ENCODE measurements at regions not wholly inside any gene's neighbourhood (a gene's known extent, or its start where the extent isn't known, plus 50 kb on each side); places are given as distances from the start of the nearest gene placed in this dataset.

GRCh38 chr3:107927361-107928083, 163.3 kb downstream of the CD47 start:
- TF ChIP-seq, protein P1, sequence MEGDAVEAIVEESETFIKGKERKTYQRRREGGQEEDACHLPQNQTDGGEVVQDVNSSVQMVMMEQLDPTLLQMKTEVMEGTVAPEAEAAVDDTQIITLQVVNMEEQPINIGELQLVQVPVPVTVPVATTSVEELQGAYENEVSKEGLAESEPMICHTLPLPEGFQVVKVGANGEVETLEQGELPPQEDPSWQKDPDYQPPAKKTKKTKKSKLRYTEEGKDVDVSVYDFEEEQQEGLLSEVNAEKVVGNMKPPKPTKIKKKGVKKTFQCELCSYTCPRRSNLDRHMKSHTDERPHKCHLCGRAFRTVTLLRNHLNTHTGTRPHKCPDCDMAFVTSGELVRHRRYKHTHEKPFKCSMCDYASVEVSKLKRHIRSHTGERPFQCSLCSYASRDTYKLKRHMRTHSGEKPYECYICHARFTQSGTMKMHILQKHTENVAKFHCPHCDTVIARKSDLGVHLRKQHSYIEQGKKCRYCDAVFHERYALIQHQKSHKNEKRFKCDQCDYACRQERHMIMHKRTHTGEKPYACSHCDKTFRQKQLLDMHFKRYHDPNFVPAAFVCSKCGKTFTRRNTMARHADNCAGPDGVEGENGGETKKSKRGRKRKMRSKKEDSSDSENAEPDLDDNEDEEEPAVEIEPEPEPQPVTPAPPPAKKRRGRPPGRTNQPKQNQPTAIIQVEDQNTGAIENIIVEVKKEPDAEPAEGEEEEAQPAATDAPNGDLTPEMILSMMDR (IDR thresholded peaks at IDR 0.05; ENCODE audit: control extremely low read depth, extremely low read depth): peak; percentile 66
- peaks cover 0 to 5% (median 1%) of the 10 kb centered on the region in 5 donors for H3K4me1 ChIP-seq (ENCODE audit: control insufficient read depth in 5 of 5, insufficient read depth in 5 of 5, low read length in 5 of 5)
- H3K36me3 ChIP-seq (ENCODE audit: control insufficient read depth in 4 of 4, insufficient read depth in 4 of 4, low read length in 4 of 4): no peaks in the 10 kb centered on the region
- peak; percentile 62 to 76 (median 72) for DNase-seq
- WGBS, 2 donors: 2 to 3% methylated on average over 55 of the region's 55 CpGs
- peak overlapping the region in 1 of 2 donors; percentile 52 for H3K9ac ChIP-seq (ENCODE audit: insufficient read depth in 1 of 2, low read length in 2 of 2)
- no peak overlapping the region for H3K27ac ChIP-seq (ENCODE audit: low read depth in 1 of 2, low read length in 1 of 2)
- H3K9me3 ChIP-seq (ENCODE audit: control insufficient read depth in 4 of 4, insufficient read depth in 3 of 4, low read length in 3 of 4): no peaks in the 10 kb centered on the region
- peak; percentile 92 for ATAC-seq (ENCODE audit: insufficient read depth, low FRiP score)
- H3K27me3 ChIP-seq (ENCODE audit: control insufficient read depth in 3 of 3, insufficient read depth in 3 of 3, low read length in 2 of 3): peaks cover 0 to 2% (median 0%) of the 10 kb centered on the region in 3 donors
- peak overlapping the region; percentile 44 for H3K4me3 ChIP-seq

GRCh38 chr3:107925851-107926250, 165.0 kb downstream of the CD47 start:
- Histone ChIP-seq H3K4me1 (ENCODE audit: control insufficient read depth in 5 of 5, insufficient read depth in 5 of 5, low read length in 5 of 5) (peaks cover 0 to 5% (median 1%) of the 10 kb centered on the region in 5 donors), H3K27ac (ENCODE audit: low read depth in 1 of 2, low read length in 1 of 2) (no peak overlapping the region), H3K4me3 (no peak overlapping the region), H3K27me3 (ENCODE audit: control insufficient read depth in 3 of 3, insufficient read depth in 3 of 3, low read length in 2 of 3) (peaks cover 0 to 2% (median 0%) of the 10 kb centered on the region in 3 donors), H3K9me3 (ENCODE audit: control insufficient read depth in 4 of 4, insufficient read depth in 3 of 4, low read length in 3 of 4) (no peaks in the 10 kb centered on the region), H3K9ac (ENCODE audit: insufficient read depth in 1 of 2, low read length in 2 of 2) (no peak overlapping the region), H3K36me3 (ENCODE audit: control insufficient read depth in 4 of 4, insufficient read depth in 4 of 4, low read length in 4 of 4) (no peaks in the 10 kb centered on the region)
- no peak for ATAC-seq (ENCODE audit: insufficient read depth, low FRiP score)
- TF ChIP-seq, protein P1 (IDR thresholded peaks at IDR 0.05; ENCODE audit: control extremely low read depth, extremely low read depth): no peak
- no peak for DNase-seq
- 89 to 90% methylated on average over 5 of the region's 5 CpGs for WGBS, 2 donors

DNA sequence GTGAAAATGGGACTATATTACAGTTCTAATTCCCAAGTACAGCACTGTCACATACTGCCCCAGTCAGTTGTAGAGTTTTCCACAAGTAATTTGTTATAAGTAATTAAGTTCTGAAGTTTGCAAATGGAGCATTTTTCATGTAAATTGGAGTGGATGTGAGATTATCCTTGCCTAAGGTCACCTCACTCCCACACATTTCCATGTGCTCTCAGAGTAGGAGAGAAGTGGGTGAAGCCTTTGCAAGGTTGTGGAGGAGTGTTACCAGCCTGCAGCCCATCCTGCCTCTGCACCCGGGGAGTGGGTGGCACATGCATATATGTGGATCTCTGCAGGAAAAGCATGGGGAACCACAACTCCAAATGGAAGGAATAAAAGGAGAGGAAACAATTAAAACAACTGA, 169.8 kb downstream of the CD47 start:
- 88 to 92% methylated on average over 1 of the region's 1 CpG for WGBS, 2 donors
- Histone ChIP-seq H3K36me3 (ENCODE audit: control insufficient read depth in 4 of 4, insufficient read depth in 4 of 4, low read length in 4 of 4) (no peaks in the 10 kb centered on the region), H3K9me3 (ENCODE audit: control insufficient read depth in 4 of 4, insufficient read depth in 3 of 4, low read length in 3 of 4) (no peaks in the 10 kb centered on the region)

More for the DNA sequence above, 169.8 kb downstream of the CD47 start:
- Histone ChIP-seq H3K27me3 (ENCODE audit: control insufficient read depth in 3 of 3, insufficient read depth in 3 of 3, low read length in 2 of 3) (peaks cover 0 to under 1% (median 0%) of the 10 kb centered on the region in 3 donors), H3K4me1 (ENCODE audit: control insufficient read depth in 5 of 5, insufficient read depth in 5 of 5, low read length in 5 of 5) (peaks cover 0 to 2% (median 0%) of the 10 kb centered on the region in 5 donors), H3K27ac (ENCODE audit: low read depth in 1 of 2, low read length in 1 of 2) (no peak overlapping the region), H3K9ac (ENCODE audit: insufficient read depth in 1 of 2, low read length in 2 of 2) (no peak overlapping the region), H3K4me3 (no peak overlapping the region)
- TF ChIP-seq, protein P1 (IDR thresholded peaks at IDR 0.05; ENCODE audit: control extremely low read depth, extremely low read depth): no peak
- ATAC-seq (ENCODE audit: insufficient read depth, low FRiP score): no peak
- DNase-seq: no peak
